ENCODE measurements at regions not wholly inside any gene's neighbourhood (a gene's known extent, or its start where the extent isn't known, plus 50 kb on each side); places are given as distances from the start of the nearest gene placed in this dataset.

DNA sequence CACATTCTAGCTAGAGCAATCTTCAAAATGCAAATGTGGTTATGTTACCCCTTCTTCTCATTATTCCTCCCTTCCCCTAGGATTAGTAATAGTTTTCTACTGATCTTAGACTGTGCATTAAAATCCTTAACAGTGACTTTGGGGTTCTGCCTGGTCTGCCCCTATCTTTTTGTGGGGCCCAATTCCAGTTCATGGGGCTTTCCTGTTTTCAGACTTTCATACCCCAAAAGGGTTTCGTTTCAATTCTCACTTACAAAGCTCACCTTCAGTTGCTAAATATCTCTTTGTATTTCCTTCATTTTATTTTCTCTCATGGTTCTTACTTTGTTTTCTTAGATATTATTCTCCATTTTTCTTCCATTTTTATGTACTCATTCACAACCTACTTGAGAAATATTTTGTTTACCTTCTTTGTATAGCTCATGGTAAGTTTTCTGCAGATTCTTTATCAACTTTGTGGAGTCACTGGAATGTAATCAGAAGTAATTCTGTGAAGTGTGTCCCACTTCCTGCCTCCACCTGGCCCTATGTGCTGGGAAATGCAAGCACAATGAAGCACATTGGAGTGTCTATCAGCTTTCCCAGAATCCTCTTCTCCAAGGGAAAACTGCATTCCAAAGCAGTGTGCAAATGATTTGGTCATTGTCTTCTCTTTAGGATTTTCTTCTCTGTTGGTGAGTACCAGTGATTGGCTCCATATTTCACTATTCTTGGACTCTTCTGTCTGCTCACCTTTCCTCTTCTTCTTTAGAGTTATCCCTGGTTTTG is 350.2 kb downstream of the ZNF326 start:
- no peaks in the 10 kb centered on the region for H3K27me3 ChIP-seq (ENCODE audit: control insufficient read depth, insufficient read depth, low read length)
- DNase-seq (ENCODE audit: low read depth) (peak; percentile 27), FAIRE-seq (no peak)
- TF ChIP-seq, protein P1, sequence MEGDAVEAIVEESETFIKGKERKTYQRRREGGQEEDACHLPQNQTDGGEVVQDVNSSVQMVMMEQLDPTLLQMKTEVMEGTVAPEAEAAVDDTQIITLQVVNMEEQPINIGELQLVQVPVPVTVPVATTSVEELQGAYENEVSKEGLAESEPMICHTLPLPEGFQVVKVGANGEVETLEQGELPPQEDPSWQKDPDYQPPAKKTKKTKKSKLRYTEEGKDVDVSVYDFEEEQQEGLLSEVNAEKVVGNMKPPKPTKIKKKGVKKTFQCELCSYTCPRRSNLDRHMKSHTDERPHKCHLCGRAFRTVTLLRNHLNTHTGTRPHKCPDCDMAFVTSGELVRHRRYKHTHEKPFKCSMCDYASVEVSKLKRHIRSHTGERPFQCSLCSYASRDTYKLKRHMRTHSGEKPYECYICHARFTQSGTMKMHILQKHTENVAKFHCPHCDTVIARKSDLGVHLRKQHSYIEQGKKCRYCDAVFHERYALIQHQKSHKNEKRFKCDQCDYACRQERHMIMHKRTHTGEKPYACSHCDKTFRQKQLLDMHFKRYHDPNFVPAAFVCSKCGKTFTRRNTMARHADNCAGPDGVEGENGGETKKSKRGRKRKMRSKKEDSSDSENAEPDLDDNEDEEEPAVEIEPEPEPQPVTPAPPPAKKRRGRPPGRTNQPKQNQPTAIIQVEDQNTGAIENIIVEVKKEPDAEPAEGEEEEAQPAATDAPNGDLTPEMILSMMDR (IDR thresholded peaks at IDR 0.05; ENCODE audit: insufficient read depth, low read length, severe bottlenecking): no peak
- H3K4me3 ChIP-seq (ENCODE audit: low read depth, low read length): no peak overlapping the region
- H3K36me3 ChIP-seq (ENCODE audit: control insufficient read depth, insufficient read depth, low read length): no peaks in the 10 kb centered on the region

DNA sequence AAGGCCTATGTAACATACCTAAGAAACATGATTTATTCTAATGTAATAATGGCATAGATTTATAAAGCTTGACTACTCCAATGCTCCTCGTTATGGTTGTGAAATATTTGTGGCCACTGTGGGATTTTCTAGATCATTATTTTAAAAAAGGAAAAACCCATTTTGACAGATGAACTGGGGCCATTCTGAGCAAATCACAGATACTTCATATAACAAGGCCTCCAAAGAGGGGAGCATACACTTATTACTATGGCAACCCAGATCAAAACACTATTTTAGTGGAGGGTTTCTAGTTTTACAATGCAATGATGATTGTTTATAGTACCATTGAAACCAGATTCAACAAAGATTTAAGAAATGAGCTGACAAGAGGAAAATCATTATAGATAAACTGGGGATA is 346.6 kb downstream of the ZNF326 start:
- H3K27me3 ChIP-seq (ENCODE audit: control insufficient read depth, insufficient read depth, low read length): no peaks in the 10 kb centered on the region
- H3K4me3 ChIP-seq (ENCODE audit: low read depth, low read length): no peak overlapping the region
- FAIRE-seq: no peak
- no peak for DNase-seq (ENCODE audit: low read depth)
- TF ChIP-seq, protein P1 (IDR thresholded peaks at IDR 0.05; ENCODE audit: insufficient read depth, low read length, severe bottlenecking): no peak
- no peaks in the 10 kb centered on the region for H3K36me3 ChIP-seq (ENCODE audit: control insufficient read depth, insufficient read depth, low read length)

DNA sequence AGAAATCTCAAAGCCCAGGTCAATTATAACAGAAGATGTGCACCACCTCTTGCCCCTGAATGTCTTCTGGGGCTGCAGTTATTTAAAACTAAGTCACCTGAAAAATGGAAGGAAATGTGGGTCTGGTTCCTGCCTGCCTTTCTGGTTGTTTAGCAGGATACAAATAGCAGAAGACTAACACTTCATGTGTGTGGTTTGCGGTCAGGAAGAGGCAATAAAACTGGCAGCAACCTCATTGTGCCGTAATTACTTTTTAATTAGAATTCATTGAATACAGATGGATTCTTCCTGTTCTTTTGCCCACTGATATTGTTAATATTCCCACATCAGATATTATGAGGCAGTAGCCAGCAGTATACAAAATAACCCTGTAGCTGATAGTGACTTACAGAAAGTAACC is 345.7 kb downstream of the ZNF326 start:
- Histone ChIP-seq H3K36me3 (ENCODE audit: control insufficient read depth, insufficient read depth, low read length) (no peaks in the 10 kb centered on the region), H3K27me3 (ENCODE audit: control insufficient read depth, insufficient read depth, low read length) (no peaks in the 10 kb centered on the region), H3K4me3 (ENCODE audit: low read depth, low read length) (no peak overlapping the region)
- no peak for DNase-seq (ENCODE audit: low read depth)
- FAIRE-seq: no peak
- TF ChIP-seq, protein P1 (IDR thresholded peaks at IDR 0.05; ENCODE audit: insufficient read depth, low read length, severe bottlenecking): no peak

DNA sequence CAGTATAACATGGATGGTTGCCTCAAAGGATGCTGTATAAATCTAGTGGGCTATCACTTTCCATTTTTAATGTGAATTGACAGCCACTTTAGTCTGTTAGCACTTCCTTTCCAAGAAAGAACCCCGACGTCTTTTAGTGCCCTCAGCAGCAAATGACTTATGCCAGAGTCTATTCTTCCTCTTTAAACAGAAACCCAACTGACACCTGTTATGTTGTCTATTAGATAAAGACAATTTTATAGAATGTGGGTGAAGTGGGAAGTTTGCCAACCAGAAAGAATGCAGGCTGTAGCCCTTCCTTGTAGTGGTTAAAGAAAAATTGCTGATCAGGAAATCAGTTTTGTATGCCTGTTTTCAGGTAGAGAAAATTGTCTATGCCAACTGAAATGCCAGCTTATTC is 344.9 kb downstream of the ZNF326 start:
- FAIRE-seq (no peak), DNase-seq (ENCODE audit: low read depth) (no peak)
- Histone ChIP-seq H3K27me3 (ENCODE audit: control insufficient read depth, insufficient read depth, low read length) (no peaks in the 10 kb centered on the region), H3K4me3 (ENCODE audit: low read depth, low read length) (no peak overlapping the region), H3K36me3 (ENCODE audit: control insufficient read depth, insufficient read depth, low read length) (no peaks in the 10 kb centered on the region)
- TF ChIP-seq, protein P1 (IDR thresholded peaks at IDR 0.05; ENCODE audit: insufficient read depth, low read length, severe bottlenecking): no peak

DNA sequence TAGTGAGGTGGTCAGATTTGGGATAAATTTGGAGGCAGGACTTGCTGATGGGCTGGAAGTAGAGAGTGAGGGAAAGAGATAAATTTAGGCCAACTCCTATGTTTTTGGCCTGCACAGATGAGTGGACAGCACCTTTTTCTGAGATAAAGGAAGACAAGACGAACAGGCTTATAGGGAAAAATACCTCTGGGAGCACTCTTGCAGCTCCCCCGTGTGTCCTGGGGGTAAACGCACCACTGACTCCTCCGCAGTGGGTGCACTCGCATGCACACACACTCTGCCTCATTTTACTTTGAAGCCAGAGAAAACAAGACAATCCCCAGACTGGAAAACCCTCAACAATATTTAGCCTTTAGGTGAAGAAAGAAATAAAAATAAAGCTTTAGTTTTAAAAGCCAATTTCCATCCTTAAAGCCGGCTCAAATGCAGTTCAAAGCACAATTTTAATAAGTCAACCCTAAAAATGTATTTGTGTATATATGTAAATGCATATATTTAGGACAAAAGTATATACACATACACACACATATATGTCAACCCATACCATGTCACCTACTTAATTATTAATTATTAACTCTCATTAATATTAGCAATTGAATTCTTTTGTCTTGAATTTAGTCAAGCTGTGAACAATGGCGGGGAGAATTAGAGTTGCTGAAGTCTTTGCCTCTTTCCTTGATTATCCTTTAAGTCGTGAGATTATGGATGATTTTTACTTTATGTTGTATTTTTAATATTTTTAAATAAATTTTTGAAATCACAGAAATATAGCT is 341.8 kb downstream of the ZNF326 start:
- no peaks in the 10 kb centered on the region for H3K36me3 ChIP-seq (ENCODE audit: control insufficient read depth, insufficient read depth, low read length)
- no peaks in the 10 kb centered on the region for H3K27me3 ChIP-seq (ENCODE audit: control insufficient read depth, insufficient read depth, low read length)
- no peak for FAIRE-seq
- DNase-seq (ENCODE audit: low read depth): no peak
- TF ChIP-seq, protein P1 (IDR thresholded peaks at IDR 0.05; ENCODE audit: insufficient read depth, low read length, severe bottlenecking): no peak
- no peak overlapping the region for H3K4me3 ChIP-seq (ENCODE audit: low read depth, low read length)
